Testis (tissue), 2 donors: ENCODE measurements at regions not wholly inside any gene's neighbourhood (a gene's known extent, or its start where the extent isn't known, plus 50 kb on each side); places are given as distances from the start of the nearest gene placed in this dataset.

ENCODE experiments used
- DNase-seq: peaks from one replicate; pipeline ENCODE4 v3.0.0-alpha.2; 2019
- H3K27ac ChIP-seq, 2 donors: fragments of 200-600 bp; sonication (generic); one replicate each; pipeline ENCODE4 v1.5.1; 2019
- H3K27me3 ChIP-seq: fragments of 200-600 bp; sonication (generic); one replicate; pipeline ENCODE4 v1.5.1; 2019
- H3K36me3 ChIP-seq: fragments of 200-600 bp; sonication (generic); one replicate; pipeline ENCODE4 v1.5.1; 2017; ENCODE audit warnings: low read depth; ENCODE audit errors: missing control alignments
- H3K4me1 ChIP-seq: fragments of 200-600 bp; sonication (generic); one replicate; pipeline ENCODE4 v1.5.1; 2019
- H3K4me3 ChIP-seq, 2 donors: fragments of 200-600 bp; sonication (generic); one replicate each; pipeline ENCODE4 v1.5.1; 2017 to 2019
- H3K9me3 ChIP-seq: fragments of 200-600 bp; sonication (generic); one replicate; pipeline ENCODE4 v1.5.1; 2017
- POLR2A ChIP-seq: fragments of 450-650 bp; IDR thresholded peaks from one replicate; pipeline ENCODE4 v1.6.1; 2017; ENCODE audit warnings: antibody characterized with exemption, mild to moderate bottlenecking, moderate library complexity
- WGBS, 2 donors: methylation state at CpG; one replicate each; pipeline ENCODE4 v1.1.5; 2018; 5-methylcytosine and 5-hydroxymethylcytosine counted together
- intact Hi-C: fragments of 100-400 bp; cut with DNase I; formaldehyde crosslinking; loops from one replicate; pipeline ENCODE4 v1.15.1; 2023; ENCODE audit warnings: low total_unique reads
- TF ChIP-seq, protein P1 (sequence below), 3 experiments: fragments of 450-650 bp in 2 of 3; fragments of 200-600 bp in 1 of 3; sonication (generic) in 1 of 3; IDR thresholded peaks; one replicate each; pipeline ENCODE4 v1.5.1; 2016 to 2019; ENCODE audit warnings: antibody characterized with exemption in 3 of 3, mild to moderate bottlenecking in 2 of 3, moderate library complexity in 1 of 3

DNA sequence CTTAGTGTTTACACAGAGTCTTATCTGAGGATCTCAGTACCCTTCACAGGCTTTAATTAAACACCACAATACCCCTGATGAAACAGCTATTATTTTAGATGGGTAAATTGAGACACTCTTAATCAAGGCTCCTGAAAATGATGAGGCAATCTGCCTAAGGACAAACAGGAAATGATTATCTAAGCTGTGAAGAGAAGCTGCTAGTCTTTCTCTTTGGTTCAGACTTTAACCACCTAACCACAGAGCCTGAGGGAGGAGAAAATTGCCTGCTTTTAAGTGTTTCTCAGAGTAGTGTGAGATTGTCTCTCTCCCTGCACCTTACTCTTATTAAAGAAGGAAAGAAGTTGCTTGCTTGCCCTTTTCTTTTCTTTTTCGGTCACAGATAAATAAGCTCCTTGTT lies 364.3 kb upstream of the ADAMTS9 start:
- no peaks in the 10 kb centered on the region for H3K36me3 ChIP-seq
- H3K4me3 ChIP-seq, result no peak overlapping the region
- no peak for DNase-seq
- H3K9me3 ChIP-seq, result no peaks in the 10 kb centered on the region
- TF ChIP-seq POLR2A, result no peak
- TF ChIP-seq, protein P1, sequence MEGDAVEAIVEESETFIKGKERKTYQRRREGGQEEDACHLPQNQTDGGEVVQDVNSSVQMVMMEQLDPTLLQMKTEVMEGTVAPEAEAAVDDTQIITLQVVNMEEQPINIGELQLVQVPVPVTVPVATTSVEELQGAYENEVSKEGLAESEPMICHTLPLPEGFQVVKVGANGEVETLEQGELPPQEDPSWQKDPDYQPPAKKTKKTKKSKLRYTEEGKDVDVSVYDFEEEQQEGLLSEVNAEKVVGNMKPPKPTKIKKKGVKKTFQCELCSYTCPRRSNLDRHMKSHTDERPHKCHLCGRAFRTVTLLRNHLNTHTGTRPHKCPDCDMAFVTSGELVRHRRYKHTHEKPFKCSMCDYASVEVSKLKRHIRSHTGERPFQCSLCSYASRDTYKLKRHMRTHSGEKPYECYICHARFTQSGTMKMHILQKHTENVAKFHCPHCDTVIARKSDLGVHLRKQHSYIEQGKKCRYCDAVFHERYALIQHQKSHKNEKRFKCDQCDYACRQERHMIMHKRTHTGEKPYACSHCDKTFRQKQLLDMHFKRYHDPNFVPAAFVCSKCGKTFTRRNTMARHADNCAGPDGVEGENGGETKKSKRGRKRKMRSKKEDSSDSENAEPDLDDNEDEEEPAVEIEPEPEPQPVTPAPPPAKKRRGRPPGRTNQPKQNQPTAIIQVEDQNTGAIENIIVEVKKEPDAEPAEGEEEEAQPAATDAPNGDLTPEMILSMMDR (IDR thresholded peaks at IDR 0.05), result no peak
- H3K4me1 ChIP-seq, result no peaks in the 10 kb centered on the region
- H3K27ac ChIP-seq, result no peak overlapping the region
- H3K27me3 ChIP-seq, result no peaks in the 10 kb centered on the region
- 67 to 69% methylated on average over 1 of the region's 1 CpG for WGBS, 2 donors
- intact Hi-C loops, result no loop called here

GRCh38 chr3:65048151-65048550 lies 360.4 kb upstream of the ADAMTS9 start:
- no peak overlapping the region for H3K27ac ChIP-seq
- H3K4me3 ChIP-seq, result no peak overlapping the region
- no peaks in the 10 kb centered on the region for H3K4me1 ChIP-seq
- 100% methylated on average over 1 of the region's 1 CpG for WGBS, 2 donors
- TF ChIP-seq, protein P1 (IDR thresholded peaks at IDR 0.05), result no peak
- no peak for TF ChIP-seq POLR2A
- DNase-seq, result no peak
- intact Hi-C loops, result no loop called here
- H3K36me3 ChIP-seq, result no peaks in the 10 kb centered on the region
- no peaks in the 10 kb centered on the region for H3K27me3 ChIP-seq
- H3K9me3 ChIP-seq, result no peaks in the 10 kb centered on the region

DNA sequence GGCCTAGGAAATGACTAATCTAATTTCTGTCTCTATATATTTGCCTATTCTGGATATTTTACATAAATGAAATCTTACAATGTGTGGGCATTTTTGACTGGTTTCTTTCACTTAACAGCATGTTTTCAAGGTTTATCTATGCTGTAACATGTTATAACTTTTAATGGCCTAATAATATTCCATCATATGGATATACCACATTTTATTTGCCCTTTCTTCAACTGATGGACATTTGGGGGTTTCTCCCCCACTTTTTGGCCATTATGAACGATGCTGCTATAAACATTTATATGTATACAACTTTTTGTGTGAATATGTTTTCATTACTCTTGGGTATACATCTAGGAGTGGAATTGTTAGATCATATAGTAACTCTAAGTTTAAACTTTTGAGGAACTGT lies 357.3 kb upstream of the ADAMTS9 start:
- no peaks in the 10 kb centered on the region for H3K36me3 ChIP-seq
- no peak for DNase-seq
- no peaks in the 10 kb centered on the region for H3K27me3 ChIP-seq
- 86 to 91% methylated on average over 1 of the region's 1 CpG for WGBS, 2 donors
- no peak overlapping the region for H3K4me3 ChIP-seq
- H3K4me1 ChIP-seq, result no peaks in the 10 kb centered on the region
- intact Hi-C loops, result no loop called here
- H3K9me3 ChIP-seq, result no peaks in the 10 kb centered on the region
- TF ChIP-seq POLR2A, result no peak
- TF ChIP-seq, protein P1 (IDR thresholded peaks at IDR 0.05), result no peak
- no peak overlapping the region for H3K27ac ChIP-seq

- intact Hi-C loops, result no loop called here
- Histone ChIP-seq H3K9me3 (no peaks in the 10 kb centered on the region), H3K36me3 (no peaks in the 10 kb centered on the region), H3K4me3 (no peak overlapping the region), H3K27ac (no peak overlapping the region), H3K27me3 (no peaks in the 10 kb centered on the region), H3K4me1 (no peaks in the 10 kb centered on the region)
- WGBS, 2 donors, result 80 to 87% methylated on average over 6 of the region's 6 CpGs
- no peak for TF ChIP-seq POLR2A
- TF ChIP-seq, protein P1 (IDR thresholded peaks at IDR 0.05), result no peak
- no peak for DNase-seq
These were observed 356.6 kb upstream of the ADAMTS9 start for GRCh38 chr3:65044401-65044800.

DNA sequence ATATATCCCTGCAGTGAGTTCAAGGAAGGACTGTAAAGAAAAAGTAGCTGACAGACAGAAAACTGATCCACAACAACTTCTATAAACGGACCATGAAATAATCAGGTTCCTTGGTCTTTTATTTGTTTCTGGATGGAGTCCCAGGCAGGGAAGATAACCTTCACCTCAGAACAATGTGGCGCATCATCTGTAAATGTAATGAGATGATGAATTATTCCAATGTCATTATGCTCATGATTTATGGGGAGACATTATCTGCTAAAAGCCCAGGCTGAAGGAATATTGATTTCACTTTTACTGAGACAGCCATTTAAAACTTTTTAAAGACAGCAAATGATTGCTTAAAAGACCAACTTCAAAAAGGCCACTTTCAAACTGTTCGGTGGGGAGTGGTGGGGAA lies 354.9 kb upstream of the ADAMTS9 start:
- H3K27me3 ChIP-seq, result no peaks in the 10 kb centered on the region
- no peak for TF ChIP-seq POLR2A
- TF ChIP-seq, protein P1 (IDR thresholded peaks at IDR 0.05), result no peak
- H3K9me3 ChIP-seq, result no peaks in the 10 kb centered on the region
- H3K4me3 ChIP-seq, result no peak overlapping the region
- H3K27ac ChIP-seq, result no peak overlapping the region
- DNase-seq, result no peak
- WGBS, 2 donors, result 54 to 74% methylated on average over 3 of the region's 3 CpGs
- H3K4me1 ChIP-seq, result no peaks in the 10 kb centered on the region
- intact Hi-C loops, result no loop called here
- H3K36me3 ChIP-seq, result no peaks in the 10 kb centered on the region
